AG04449 (cell line): ENCODE measurements at regions not wholly inside any gene's neighbourhood (a gene's known extent, or its start where the extent isn't known, plus 50 kb on each side); places are given as distances from the start of the nearest gene placed in this dataset.

Experiments used
- CTCF ChIA-PET: fragments of 350-600 bp; formaldehyde crosslinking; extraction: SDS; loops from one replicate; lab custom pipeline; 2021; ENCODE audit warnings: antibody characterized with exemption; lab: Yijun Ruan, JAX
- POLR2A ChIA-PET: fragments of 400-600, 350-600 bp; formaldehyde crosslinking; extraction: SDS; loops from one replicate; lab custom pipeline; 2020; ENCODE audit warnings: antibody characterized with exemption, inconsistent platforms; lab: Yijun Ruan, JAX
- DNase-seq: peaks from one replicate; pipeline ENCODE4 v3.0.0-alpha.2; 2010; ENCODE audit warnings: low read depth, low spot score
- H3K4me3 ChIP-seq: 2 replicates; pipeline ENCODE4 v1.5.1; 2011; ENCODE audit warnings: low read depth, mild to moderate bottlenecking, control low read depth, low read length
- TF ChIP-seq, protein P1 (sequence below): IDR thresholded peaks from one replicate; pipeline ENCODE4 v1.5.1; 2011; ENCODE audit warnings: mild to moderate bottlenecking, moderate library complexity, low read length, control low read depth, inconsistent platforms; ENCODE audit not compliant: insufficient read depth; ENCODE audit errors: missing control alignments

DNA sequence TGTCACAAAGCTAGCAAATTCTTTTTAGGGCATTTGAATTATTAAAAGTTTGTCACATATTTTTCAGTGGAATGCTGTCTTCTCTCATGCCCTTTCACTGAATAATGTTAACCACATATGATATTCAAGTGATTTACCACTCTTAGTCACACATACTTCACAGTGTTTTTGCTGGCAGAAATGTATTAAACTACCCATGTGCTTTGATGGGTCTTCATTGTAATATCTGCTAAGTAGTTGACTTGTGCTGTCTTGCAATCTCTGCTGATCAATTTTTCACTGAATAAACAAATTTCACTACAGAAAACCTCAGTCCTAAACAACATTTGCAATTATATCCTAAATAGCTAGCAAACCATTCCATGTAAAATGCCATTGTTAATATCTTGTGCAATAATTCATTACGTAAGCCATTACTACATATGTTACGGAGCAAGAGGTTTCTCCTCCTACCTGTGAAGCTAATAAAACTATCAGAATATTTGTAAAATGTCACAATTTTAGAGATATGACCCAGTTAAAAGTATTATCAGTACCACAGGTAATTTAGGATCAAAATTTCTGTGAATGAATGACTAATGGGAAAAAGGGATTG lies 64.6 kb upstream of the LMO3 start:
- H3K4me3 ChIP-seq, result no peak overlapping the region
- TF ChIP-seq, protein P1, sequence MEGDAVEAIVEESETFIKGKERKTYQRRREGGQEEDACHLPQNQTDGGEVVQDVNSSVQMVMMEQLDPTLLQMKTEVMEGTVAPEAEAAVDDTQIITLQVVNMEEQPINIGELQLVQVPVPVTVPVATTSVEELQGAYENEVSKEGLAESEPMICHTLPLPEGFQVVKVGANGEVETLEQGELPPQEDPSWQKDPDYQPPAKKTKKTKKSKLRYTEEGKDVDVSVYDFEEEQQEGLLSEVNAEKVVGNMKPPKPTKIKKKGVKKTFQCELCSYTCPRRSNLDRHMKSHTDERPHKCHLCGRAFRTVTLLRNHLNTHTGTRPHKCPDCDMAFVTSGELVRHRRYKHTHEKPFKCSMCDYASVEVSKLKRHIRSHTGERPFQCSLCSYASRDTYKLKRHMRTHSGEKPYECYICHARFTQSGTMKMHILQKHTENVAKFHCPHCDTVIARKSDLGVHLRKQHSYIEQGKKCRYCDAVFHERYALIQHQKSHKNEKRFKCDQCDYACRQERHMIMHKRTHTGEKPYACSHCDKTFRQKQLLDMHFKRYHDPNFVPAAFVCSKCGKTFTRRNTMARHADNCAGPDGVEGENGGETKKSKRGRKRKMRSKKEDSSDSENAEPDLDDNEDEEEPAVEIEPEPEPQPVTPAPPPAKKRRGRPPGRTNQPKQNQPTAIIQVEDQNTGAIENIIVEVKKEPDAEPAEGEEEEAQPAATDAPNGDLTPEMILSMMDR, result no peak
- ChIA-PET POLR2A (no interaction called here), CTCF (no interaction called here)
- DNase-seq, result no peak

DNA sequence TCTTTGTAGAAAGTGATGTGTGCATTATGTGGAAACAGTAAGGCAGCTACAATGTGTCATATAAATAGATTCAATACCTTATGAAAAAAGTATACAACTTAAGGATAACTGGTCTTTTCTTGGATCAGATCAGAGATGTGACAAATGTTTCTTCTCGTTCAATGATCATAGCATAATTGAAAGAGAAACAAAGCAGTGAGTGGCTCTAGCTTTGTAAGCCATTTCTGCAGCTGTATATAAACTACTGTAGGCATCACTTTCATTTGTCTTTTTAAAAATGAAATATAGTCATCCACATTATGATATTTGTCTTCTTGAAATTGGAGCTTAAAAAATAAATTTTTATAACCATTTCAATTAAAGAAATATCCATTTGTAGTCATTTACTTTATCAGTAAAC lies 63.8 kb upstream of the LMO3 start:
- TF ChIP-seq, protein P1, result no peak
- no peak overlapping the region for H3K4me3 ChIP-seq
- CTCF ChIA-PET, result no interaction called here
- POLR2A ChIA-PET, result no interaction called here
- no peak for DNase-seq

- POLR2A ChIA-PET, result no interaction called here
- TF ChIP-seq, protein P1, result no peak
Observed at GRCh38 chr12:16668198-16668597, 62.2 kb upstream of the LMO3 start.

DNA sequence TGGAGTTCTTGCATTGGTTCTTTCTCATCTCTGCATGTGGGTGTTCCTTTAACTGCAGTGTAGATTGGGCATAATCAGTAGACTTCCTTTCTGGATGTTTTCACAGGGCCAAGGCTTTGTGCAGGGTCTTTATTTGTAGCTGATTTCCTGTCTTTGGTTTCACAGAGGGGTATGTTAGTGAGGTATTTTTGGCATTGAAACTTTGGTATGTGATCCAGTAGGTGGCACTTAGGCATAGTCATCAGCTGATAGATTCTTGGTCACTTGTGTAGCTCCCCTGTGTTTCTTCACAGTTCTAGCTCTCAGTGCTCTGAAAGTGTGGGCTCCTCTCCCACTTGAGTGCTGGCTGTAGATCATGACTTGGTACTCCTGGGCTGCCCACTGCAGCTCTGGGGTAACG lies 52.7 kb upstream of the LMO3 start:
- ChIA-PET CTCF (no interaction called here), POLR2A (no interaction called here)
- no peak overlapping the region for H3K4me3 ChIP-seq
- no peak for DNase-seq
- TF ChIP-seq, protein P1, result no peak

More at GRCh38 chr12:16668198-16668597, 62.2 kb upstream of the LMO3 start:
- no peak overlapping the region for H3K4me3 ChIP-seq
- no peak for DNase-seq
- CTCF ChIA-PET, result no interaction called here
